HCT116 (cell line): ENCODE measurements at regions not wholly inside any gene's neighbourhood (a gene's known extent, or its start where the extent isn't known, plus 50 kb on each side); places are given as distances from the start of the nearest gene placed in this dataset.

Experiments
- ATAC-seq: fragments of 200-7000 bp; cut with Tn5 transposase; 2 replicates; pipeline ENCODE4 v1.9.1; 2020; ENCODE audit warnings: mild to moderate bottlenecking, moderate library complexity
- BruUV-seq: library from RNA; stranded (reverse); fragments of 400-500 nt; replicated peaks from 2 replicates; lab custom pipeline; 2021; lab: Mats Ljungman, UMichigan
- CTCF ChIA-PET: fragments of 300-600 bp; sonication (Branson Sonifier 250); formaldehyde crosslinking; loops from one replicate; lab custom pipeline; 2021; ENCODE audit warnings: antibody characterized with exemption; lab: Charles Lee
- POLR2A ChIA-PET: fragments of 300-600, 350-600 bp; sonication (Branson Sonifier 250); formaldehyde crosslinking; loops from one replicate; lab custom pipeline; 2021; ENCODE audit warnings: antibody characterized with exemption; lab: Charles Lee
- RAD21 ChIA-PET, 2 experiments: fragments of 300-600 bp; sonication (Branson Sonifier 250); formaldehyde crosslinking; loops; one replicate each; lab custom pipeline; 2023; ENCODE audit warnings: low total read pairs in 2 of 2; ENCODE audit not compliant: uncharacterized antibody in 2 of 2, unreplicated experiment in 2 of 2, low non-redundant PET in 1 of 2; lab: Charles Lee
- DNase-seq: peaks from one replicate; pipeline ENCODE4 v3.0.0-alpha.2; 2010; ENCODE audit warnings: low read depth, low spot score
- H2AFZ ChIP-seq: fragments of 200-600 bp; shearing (Covaris generic), sonication (generic); 2 replicates; pipeline ENCODE4 v1.6.1; 2017; ENCODE audit warnings: low read depth, mixed run types, mixed read lengths, antibody characterized with exemption, low read length; ENCODE audit not compliant: poor library complexity, severe bottlenecking
- H3K27ac ChIP-seq: 2 replicates; pipeline ENCODE4 v1.5.1; 2012; ENCODE audit warnings: low read depth, low read length
- H3K27me3 ChIP-seq: fragments of 200-600 bp; sonication (generic); 2 replicates; pipeline ENCODE4 v1.6.1; 2016; ENCODE audit warnings: mixed run types, low read length, mixed read lengths; ENCODE audit not compliant: insufficient read depth
- H3K36me3 ChIP-seq, 2 experiments: fragments of 200-500 bp in 1 of 2; fragments of 200-600 bp in 1 of 2; sonication (Bioruptor generic) in 1 of 2; sonication (generic) in 1 of 2; 2 replicates each; pipeline versions ENCODE4 v1.5.1 to v1.6.1; 2014 to 2016; ENCODE audit warnings: low read length in 2 of 2, inconsistent platforms in 1 of 2, mixed read lengths in 1 of 2, mixed run types in 1 of 2; ENCODE audit not compliant: insufficient read depth in 2 of 2, control insufficient read depth in 1 of 2
- H3K4me1 ChIP-seq, 2 experiments: fragments of 200-600 bp in 1 of 2; sonication (generic) in 1 of 2; 2 replicates each; pipeline versions ENCODE4 v1.5.1 to v1.6.1; 2012 to 2017; ENCODE audit warnings: low read length in 2 of 2, inconsistent platforms in 1 of 2, mild to moderate bottlenecking in 1 of 2, mixed read lengths in 1 of 2, mixed run types in 1 of 2, moderate library complexity in 1 of 2; ENCODE audit not compliant: insufficient read depth in 2 of 2, control insufficient read depth in 1 of 2
- H3K4me2 ChIP-seq: fragments of 200-600 bp; sonication (generic); 2 replicates; pipeline ENCODE4 v1.6.1; 2017; ENCODE audit warnings: mixed run types, low read length, mixed read lengths
- H3K4me3 ChIP-seq, 2 experiments: fragments of 200-600 bp in 1 of 2; sonication (generic) in 1 of 2; replicated peaks in 1 of 2; 2 replicates each; pipeline ENCODE4 v1.5.1; 2011 to 2016; ENCODE audit warnings: low read length in 2 of 2, control low read depth in 1 of 2, low read depth in 1 of 2, mild to moderate bottlenecking in 1 of 2, mixed read lengths in 1 of 2, mixed run types in 1 of 2
- H3K79me2 ChIP-seq: fragments of 200-600 bp; sonication (generic); 2 replicates; pipeline ENCODE4 v1.6.1; 2017; ENCODE audit warnings: mild to moderate bottlenecking, mixed run types, low read length, moderate library complexity, mixed read lengths; ENCODE audit not compliant: insufficient read depth
- H3K9ac ChIP-seq: fragments of 200-600 bp; sonication (generic); 2 replicates; pipeline ENCODE4 v1.6.1; 2016; ENCODE audit warnings: low read length, mixed read lengths
- H3K9me2 ChIP-seq: fragments of 200-600 bp; sonication (generic), shearing (Covaris generic); 2 replicates; pipeline ENCODE4 v1.6.1; 2017; ENCODE audit warnings: mixed run types, mild to moderate bottlenecking, moderate library complexity; ENCODE audit not compliant: insufficient read depth
- H3K9me3 ChIP-seq, 2 experiments: fragments of 200-500 bp in 1 of 2; fragments of 200-600 bp in 1 of 2; sonication (Bioruptor generic) in 1 of 2; sonication (generic) in 1 of 2; 2 replicates each; pipeline ENCODE4 v1.6.1; 2014 to 2017; ENCODE audit warnings: low read length in 2 of 2, mixed read lengths in 2 of 2, inconsistent platforms in 1 of 2, low read depth in 1 of 2, mild to moderate bottlenecking in 1 of 2, mixed run types in 1 of 2, moderate library complexity in 1 of 2; ENCODE audit not compliant: control insufficient read depth in 1 of 2, insufficient read depth in 1 of 2
- H4K20me1 ChIP-seq: fragments of 200-600 bp; sonication (generic), shearing (Covaris generic); 2 replicates; pipeline ENCODE4 v1.6.1; 2017; ENCODE audit warnings: mixed run types, mild to moderate bottlenecking, moderate library complexity; ENCODE audit not compliant: insufficient read depth
- CBX3 ChIP-seq: IDR thresholded peaks from 2 replicates; pipeline ENCODE4 v1.6.1; 2012; ENCODE audit warnings: low read depth
- CEBPB ChIP-seq: IDR thresholded peaks from 2 replicates; pipeline ENCODE4 v1.6.1; 2012; ENCODE audit warnings: low read depth
- CTCF ChIP-seq, 3 experiments: fragments of 200-600 bp in 1 of 3; sonication (generic) in 1 of 3; IDR thresholded peaks in 2 of 3; conservative IDR thresholded peaks in 1 of 3; 2 replicates each; pipeline ENCODE4 v1.5.1; 2012 to 2017; ENCODE audit warnings: low read depth in 2 of 3, low read length in 2 of 3, antibody characterized with exemption in 1 of 3, borderline replicate concordance in 1 of 3, control low read depth in 1 of 3, mild to moderate bottlenecking in 1 of 3, mixed read lengths in 1 of 3, mixed run types in 1 of 3, moderate library complexity in 1 of 3; ENCODE audit not compliant: insufficient read depth in 1 of 3
- EGR1 ChIP-seq: IDR thresholded peaks from 2 replicates; pipeline ENCODE4 v1.6.1; 2012; ENCODE audit warnings: low read depth
- EZH2 ChIP-seq: fragments of 200-600 bp; sonication (generic); IDR thresholded peaks from 2 replicates; pipeline ENCODE4 v1.6.1; 2017; ENCODE audit warnings: antibody characterized with exemption, mixed run types
- EZH2phosphoT487 ChIP-seq: fragments of 200-600 bp; IDR thresholded peaks from 2 replicates; pipeline ENCODE4 v1.6.1; 2018; ENCODE audit warnings: antibody characterized with exemption, borderline replicate concordance
- JUND ChIP-seq: IDR thresholded peaks from 2 replicates; pipeline ENCODE4 v1.6.1; 2012
- POLR2A ChIP-seq: IDR thresholded peaks from 2 replicates; pipeline ENCODE4 v1.7.0; 2011; ENCODE audit warnings: borderline replicate concordance; ENCODE audit not compliant: insufficient read depth, insufficient read length; ENCODE audit errors: extremely low read depth
- POLR2AphosphoS5 ChIP-seq: IDR thresholded peaks from 2 replicates; pipeline ENCODE4 v1.6.1; 2011; ENCODE audit warnings: mild to moderate bottlenecking, low read depth, low read length, moderate library complexity
- RAD21 ChIP-seq: IDR thresholded peaks from 2 replicates; pipeline ENCODE4 v1.6.1; 2012; ENCODE audit warnings: low read depth, mild to moderate bottlenecking
- SIN3A ChIP-seq: IDR thresholded peaks from 2 replicates; pipeline ENCODE4 v1.6.1; 2012; ENCODE audit warnings: low read depth
- SP1 ChIP-seq: IDR thresholded peaks from 2 replicates; pipeline ENCODE4 v1.6.1; 2012; ENCODE audit warnings: low read depth
- TCF7L2 ChIP-seq: IDR thresholded peaks from 2 replicates; pipeline ENCODE4 v1.7.0; 2011; ENCODE audit warnings: borderline replicate concordance, inconsistent platforms; ENCODE audit not compliant: insufficient read depth, insufficient read length; ENCODE audit errors: extremely low read depth
- YY1 ChIP-seq: IDR thresholded peaks from 2 replicates; pipeline ENCODE4 v1.6.1; 2011; ENCODE audit warnings: low read length, low read depth, moderate library complexity, mild to moderate bottlenecking; ENCODE audit not compliant: insufficient replicate concordance; ENCODE audit errors: extremely low read depth
- ZFX ChIP-seq: fragments of 450-650 bp; IDR thresholded peaks from 2 replicates; pipeline ENCODE4 v1.6.1; 2017
- intact Hi-C: fragments of 100-400 bp; cut with micrococcal nuclease; formaldehyde crosslinking; loops from 2 replicates; pipeline ENCODE4 v1.10.0; 2022
- TF ChIP-seq, protein P1 (sequence below): IDR thresholded peaks from 2 replicates; pipeline ENCODE4 v1.6.1; 2012
- TF ChIP-seq, protein P2 (sequence below): IDR thresholded peaks from 2 replicates; pipeline ENCODE4 v1.6.1; 2011; ENCODE audit warnings: mild to moderate bottlenecking, low read length, moderate library complexity; ENCODE audit not compliant: insufficient replicate concordance; ENCODE audit errors: extremely low read depth
- TF ChIP-seq, protein P3 (sequence below): IDR thresholded peaks from 2 replicates; pipeline ENCODE4 v1.6.1; 2012

GRCh38 chr17:56057869-56058268, 95.4 kb upstream of the ANKFN1 start:
- H3K9ac ChIP-seq: no peak overlapping the region
- no peaks in the 10 kb centered on the region for H3K27me3 ChIP-seq
- no peak for ATAC-seq
- no peaks in the 10 kb centered on the region for H3K4me1 ChIP-seq
- no peaks in the 10 kb centered on the region for H3K9me2 ChIP-seq
- TF ChIP-seq, protein P1, sequence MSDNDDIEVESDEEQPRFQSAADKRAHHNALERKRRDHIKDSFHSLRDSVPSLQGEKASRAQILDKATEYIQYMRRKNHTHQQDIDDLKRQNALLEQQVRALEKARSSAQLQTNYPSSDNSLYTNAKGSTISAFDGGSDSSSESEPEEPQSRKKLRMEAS: no peak
- no peak for TF ChIP-seq POLR2A
- no peak for TF ChIP-seq CBX3
- no peak for TF ChIP-seq YY1
- H3K4me3 ChIP-seq: no peak overlapping the region
- ChIA-PET CTCF (no interaction called here), RAD21 (no interaction called here), POLR2A (no interaction called here)
- no peaks in the 10 kb centered on the region for H3K9me3 ChIP-seq
- no peak overlapping the region for H3K4me2 ChIP-seq
- no peak overlapping the region for H3K27ac ChIP-seq
- no TSS peak for BruUV-seq
- no peaks in the 10 kb centered on the region for H3K36me3 ChIP-seq
- no peak overlapping the region for H2AFZ ChIP-seq
- H4K20me1 ChIP-seq: no peaks in the 10 kb centered on the region
- no peak for DNase-seq
- intact Hi-C loops: no loop called here
- no peaks in the 10 kb centered on the region for H3K79me2 ChIP-seq

- intact Hi-C loops: no loop called here
- no TSS peak for BruUV-seq
- RAD21 ChIA-PET: no interaction called here
- ATAC-seq (no peak), DNase-seq (no peak)
- no peaks in the 10 kb centered on the region; a peak in 1 of 4 replicates for H3K9me3 ChIP-seq
- POLR2A ChIA-PET: no interaction called here
- no peak overlapping the region for H3K4me3 ChIP-seq
- no peaks in the 10 kb centered on the region for H3K9me2 ChIP-seq
- H4K20me1 ChIP-seq: no peaks in the 10 kb centered on the region
- H3K36me3 ChIP-seq: no peaks in the 10 kb centered on the region
- H2AFZ ChIP-seq: no peak overlapping the region
- no peaks in the 10 kb centered on the region for H3K4me1 ChIP-seq
- H3K27ac ChIP-seq: no peak overlapping the region
- H3K27me3 ChIP-seq: no peaks in the 10 kb centered on the region
- CTCF ChIA-PET: no interaction called here
- no peaks in the 10 kb centered on the region for H3K79me2 ChIP-seq
- H3K4me2 ChIP-seq: no peak overlapping the region
- no peak overlapping the region for H3K9ac ChIP-seq
- TF ChIP-seq CTCF (IDR thresholded peaks at IDR 0.05 in 2 of 3, conservative IDR thresholded peaks at IDR 0.05 in 1 of 3; ENCODE audit: borderline replicate concordance in 1 of 3, insufficient read depth in 1 of 3, low read depth in 2 of 3, low read length in 2 of 3): no peak
- TF ChIP-seq, protein P1: no peak
- no peak for TF ChIP-seq SIN3A
- no peak for TF ChIP-seq JUND
- no peak for TF ChIP-seq RAD21
- no peak for TF ChIP-seq YY1
- TF ChIP-seq, protein P2, sequence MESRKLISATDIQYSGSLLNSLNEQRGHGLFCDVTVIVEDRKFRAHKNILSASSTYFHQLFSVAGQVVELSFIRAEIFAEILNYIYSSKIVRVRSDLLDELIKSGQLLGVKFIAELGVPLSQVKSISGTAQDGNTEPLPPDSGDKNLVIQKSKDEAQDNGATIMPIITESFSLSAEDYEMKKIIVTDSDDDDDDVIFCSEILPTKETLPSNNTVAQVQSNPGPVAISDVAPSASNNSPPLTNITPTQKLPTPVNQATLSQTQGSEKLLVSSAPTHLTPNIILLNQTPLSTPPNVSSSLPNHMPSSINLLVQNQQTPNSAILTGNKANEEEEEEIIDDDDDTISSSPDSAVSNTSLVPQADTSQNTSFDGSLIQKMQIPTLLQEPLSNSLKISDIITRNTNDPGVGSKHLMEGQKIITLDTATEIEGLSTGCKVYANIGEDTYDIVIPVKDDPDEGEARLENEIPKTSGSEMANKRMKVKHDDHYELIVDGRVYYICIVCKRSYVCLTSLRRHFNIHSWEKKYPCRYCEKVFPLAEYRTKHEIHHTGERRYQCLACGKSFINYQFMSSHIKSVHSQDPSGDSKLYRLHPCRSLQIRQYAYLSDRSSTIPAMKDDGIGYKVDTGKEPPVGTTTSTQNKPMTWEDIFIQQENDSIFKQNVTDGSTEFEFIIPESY: no peak
- TF ChIP-seq TCF7L2: no peak
- no peak for TF ChIP-seq CEBPB
- no peak for TF ChIP-seq EGR1
- no peak for TF ChIP-seq EZH2phosphoT487
- no peak for TF ChIP-seq POLR2A
- TF ChIP-seq, protein P3, sequence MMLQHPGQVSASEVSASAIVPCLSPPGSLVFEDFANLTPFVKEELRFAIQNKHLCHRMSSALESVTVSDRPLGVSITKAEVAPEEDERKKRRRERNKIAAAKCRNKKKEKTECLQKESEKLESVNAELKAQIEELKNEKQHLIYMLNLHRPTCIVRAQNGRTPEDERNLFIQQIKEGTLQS: no peak
- TF ChIP-seq POLR2AphosphoS5: no peak
- TF ChIP-seq SP1: no peak
- no peak for TF ChIP-seq EZH2
- no peak for TF ChIP-seq ZFX
Observed at GRCh38 chr17:56064506-56064905, 88.8 kb upstream of the ANKFN1 start.
